ENCODE measurements at regions not wholly inside any gene's neighbourhood (a gene's known extent, or its start where the extent isn't known, plus 50 kb on each side); places are given as distances from the start of the nearest gene placed in this dataset.

GRCh38 chr6:14930366-14930989 is 315.4 kb upstream of the JARID2 start:
- in situ Hi-C loops (cut with HindIII; ENCODE audit: low sequenced_read_pairs), result no loop called here

- in situ Hi-C loops (cut with HindIII; ENCODE audit: low sequenced_read_pairs), result no loop called here
Measured at GRCh38 chr6:14932485-14933182, 313.2 kb upstream of the JARID2 start.

- in situ Hi-C loops (cut with HindIII; ENCODE audit: low sequenced_read_pairs), result no loop called here
Measured at GRCh38 chr6:14933183-14933544, 312.7 kb upstream of the JARID2 start.

GRCh38 chr6:14934013-14934412 is 311.9 kb upstream of the JARID2 start:
- in situ Hi-C loops (cut with HindIII; ENCODE audit: low sequenced_read_pairs), result no loop called here

- in situ Hi-C loops (cut with HindIII; ENCODE audit: low sequenced_read_pairs), result no loop called here
Measured at GRCh38 chr6:14934844-14935243, 311.0 kb upstream of the JARID2 start.

GRCh38 chr6:14936861-14937260 is 309.0 kb upstream of the JARID2 start:
- in situ Hi-C loops (cut with HindIII; ENCODE audit: low sequenced_read_pairs), result no loop called here

- in situ Hi-C loops (cut with HindIII; ENCODE audit: low sequenced_read_pairs), result no loop called here
Measured at GRCh38 chr6:14943116-14943515, 302.8 kb upstream of the JARID2 start.

- in situ Hi-C loops (cut with HindIII; ENCODE audit: low sequenced_read_pairs), result no loop called here
Measured at GRCh38 chr6:14944593-14944992, 301.3 kb upstream of the JARID2 start.

GRCh38 chr6:14945461-14946185 is 300.2 kb upstream of the JARID2 start:
- in situ Hi-C loops (cut with HindIII; ENCODE audit: low sequenced_read_pairs), result no loop called here

- in situ Hi-C loops (cut with HindIII; ENCODE audit: low sequenced_read_pairs), result no loop called here
Measured at GRCh38 chr6:14946753-14947152, 299.1 kb upstream of the JARID2 start.

- in situ Hi-C loops (cut with HindIII; ENCODE audit: low sequenced_read_pairs), result no loop called here
Measured at GRCh38 chr6:14948586-14949245, 297.2 kb upstream of the JARID2 start.

- in situ Hi-C loops (cut with HindIII; ENCODE audit: low sequenced_read_pairs), result no loop called here
Measured at GRCh38 chr6:14950103-14950969, 295.5 kb upstream of the JARID2 start.

- in situ Hi-C loops (cut with HindIII; ENCODE audit: low sequenced_read_pairs), result no loop called here
Measured at GRCh38 chr6:14950970-14951276, 294.9 kb upstream of the JARID2 start.

GRCh38 chr6:14951704-14952103 is 294.2 kb upstream of the JARID2 start:
- in situ Hi-C loops (cut with HindIII; ENCODE audit: low sequenced_read_pairs), result no loop called here

GRCh38 chr6:14953836-14954235 is 292.0 kb upstream of the JARID2 start:
- in situ Hi-C loops (cut with HindIII; ENCODE audit: low sequenced_read_pairs), result no loop called here

- in situ Hi-C loops (cut with HindIII; ENCODE audit: low sequenced_read_pairs), result no loop called here
Measured at GRCh38 chr6:14957355-14958059, 288.4 kb upstream of the JARID2 start.

GRCh38 chr6:14959324-14959885 is 286.5 kb upstream of the JARID2 start:
- in situ Hi-C loops (cut with HindIII; ENCODE audit: low sequenced_read_pairs), result no loop called here

- in situ Hi-C loops (cut with HindIII; ENCODE audit: low sequenced_read_pairs), result no loop called here
Measured at GRCh38 chr6:14964556-14965270, 281.2 kb upstream of the JARID2 start.

- in situ Hi-C loops (cut with HindIII; ENCODE audit: low sequenced_read_pairs), result no loop called here
Measured at GRCh38 chr6:14965424-14966075, 280.3 kb upstream of the JARID2 start.
